DMS114 treated with DMSO at 0.1 percent for 48 hours (cell line): ENCODE measurements at regions not wholly inside any gene's neighbourhood (a gene's known extent, or its start where the extent isn't known, plus 50 kb on each side); places are given as distances from the start of the nearest gene placed in this dataset.

Experiments
- DNase-seq: peaks from one replicate; lab custom pipeline; 2025; ENCODE audit not compliant: unreplicated experiment; lab: John Stamatoyannopoulos, UW

GRCh38 chr14:38850664-38851063 is 252.4 kb downstream of the SEC23A start:
- no peak for DNase-seq

GRCh38 chr14:38848243-38848935 is 254.6 kb downstream of the SEC23A start:
- DNase-seq = no peak

GRCh38 chr14:38847161-38847560 is 255.9 kb downstream of the SEC23A start:
- no peak for DNase-seq

- no peak for DNase-seq
These were observed 263.2 kb downstream of the SEC23A start for GRCh38 chr14:38839694-38840365.

- DNase-seq = no peak
These were observed 264.1 kb downstream of the SEC23A start for GRCh38 chr14:38838979-38839323.

GRCh38 chr14:38838049-38838978 is 264.7 kb downstream of the SEC23A start:
- no peak for DNase-seq

GRCh38 chr14:38837343-38838048 is 265.5 kb downstream of the SEC23A start:
- no peak for DNase-seq

GRCh38 chr14:38836539-38836938 is 266.5 kb downstream of the SEC23A start:
- DNase-seq = no peak

GRCh38 chr14:38835874-38836273 is 267.2 kb downstream of the SEC23A start:
- DNase-seq = no peak

GRCh38 chr14:38828183-38828827 is 274.7 kb downstream of the SEC23A start:
- no peak for DNase-seq

GRCh38 chr14:38824706-38825105 is 278.3 kb downstream of the SEC23A start:
- no peak for DNase-seq

GRCh38 chr14:38818555-38818954 is 284.5 kb downstream of the SEC23A start:
- no peak for DNase-seq

- DNase-seq = no peak
These were observed 294.1 kb downstream of the SEC23A start for GRCh38 chr14:38808734-38809455.

- DNase-seq = no peak
These were observed 303.4 kb downstream of the SEC23A start for GRCh38 chr14:38799671-38800070.

- DNase-seq = no peak
These were observed 308.4 kb downstream of the SEC23A start for GRCh38 chr14:38794677-38795076.

GRCh38 chr14:38791862-38792261 is 311.2 kb downstream of the SEC23A start:
- DNase-seq = no peak

GRCh38 chr14:38790916-38791315 is 312.1 kb downstream of the SEC23A start:
- DNase-seq = no peak

GRCh38 chr14:38789805-38790204 is 313.2 kb downstream of the SEC23A start:
- DNase-seq = no peak

GRCh38 chr14:38788060-38788459 is 315.0 kb downstream of the SEC23A start:
- no peak for DNase-seq

GRCh38 chr14:38786921-38787320 is 316.1 kb downstream of the SEC23A start:
- DNase-seq = no peak
